Astrocyte (in vitro differentiated cells and primary cell): ENCODE measurements at regions not wholly inside any gene's neighbourhood (a gene's known extent, or its start where the extent isn't known, plus 50 kb on each side); places are given as distances from the start of the nearest gene placed in this dataset.

Experiments used
- CTCF ChIP-seq: IDR thresholded peaks from 2 replicates; pipeline ENCODE4 v1.5.1; 2011; ENCODE audit warnings: low read depth, mild to moderate bottlenecking, inconsistent platforms, low read length, moderate library complexity; ENCODE audit not compliant: insufficient read depth
- EZH2 ChIP-seq: IDR thresholded peaks from 2 replicates; pipeline ENCODE4 v1.6.1; 2012; ENCODE audit warnings: mild to moderate bottlenecking, low read length, inconsistent platforms; ENCODE audit not compliant: insufficient read depth

- TF ChIP-seq EZH2 (no peak), CTCF (no peak)
Measured at GRCh38 chr17:14926073-14926472, 339.1 kb downstream of the PMP22 start.
